ENCODE measurements at regions not wholly inside any gene's neighbourhood (a gene's known extent, or its start where the extent isn't known, plus 50 kb on each side); places are given as distances from the start of the nearest gene placed in this dataset.
A peak's percentile ranks its signal among the peaks of the same experiment; 100 is the strongest.

DNA sequence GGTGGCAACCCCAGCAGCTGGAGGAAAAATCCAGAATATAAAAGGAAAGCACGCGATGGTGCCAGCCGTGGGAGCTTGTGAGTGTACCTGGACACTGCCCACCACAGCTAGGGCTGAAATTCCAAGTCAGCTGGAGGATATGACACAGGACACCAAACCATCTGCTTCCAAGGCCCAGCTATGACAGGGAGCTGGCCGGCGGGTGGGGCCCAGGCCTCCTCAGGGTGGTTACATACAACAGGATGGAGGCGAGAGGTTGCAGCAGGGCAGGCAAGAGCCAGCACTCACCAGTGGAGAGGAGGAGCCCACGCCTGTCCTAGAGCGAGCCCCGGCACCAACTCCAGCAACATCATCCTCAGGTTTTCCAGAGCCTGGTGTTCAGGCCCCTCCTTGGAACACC lies 163.2 kb upstream of the RPL38 start:
- Histone ChIP-seq H3K27me3 (ENCODE audit: control insufficient read depth in 1 of 2, insufficient read depth in 1 of 2, low read length in 2 of 2) (peaks cover 0 to 33% of the 10 kb centered on the region in 2 experiments), H3K9me3 (ENCODE audit: control insufficient read depth, low read length) (no peaks in the 10 kb centered on the region), H2BK15ac (ENCODE audit: low read depth, poor library complexity, severe bottlenecking) (no peak overlapping the region), H2AFZ (ENCODE audit: low read depth, low read length) (no peak overlapping the region), H2BK120ac (ENCODE audit: low read depth, low read length) (no peak overlapping the region), H4K91ac (ENCODE audit: low read length) (no peak overlapping the region), H3K4ac (ENCODE audit: low read depth in 1 of 2, low read length in 2 of 2) (no peak overlapping the region), H3K36me3 (ENCODE audit: control insufficient read depth in 1 of 2, insufficient read depth in 2 of 2, low read depth in 1 of 2, low read length in 2 of 2) (no peaks in the 10 kb centered on the region), H3K4me2 (ENCODE audit: low read length, poor library complexity, severe bottlenecking) (no peak overlapping the region), H4K8ac (ENCODE audit: low read length) (no peak overlapping the region), H3K14ac (ENCODE audit: low read length in 2 of 2) (no peak overlapping the region), H3K9ac (ENCODE audit: low read length) (no peak overlapping the region), H2BK12ac (ENCODE audit: low read length in 2 of 2) (no peak overlapping the region), H3K4me3 (ENCODE audit: insufficient read depth in 1 of 2, low read depth in 1 of 2, low read length in 2 of 2) (no peak overlapping the region), H3K18ac (ENCODE audit: low read depth in 1 of 2, low read length in 2 of 2) (no peak overlapping the region), H2BK5ac (ENCODE audit: low read depth, low read length, poor library complexity, severe bottlenecking) (no peak overlapping the region), H3K27ac (ENCODE audit: low read length, poor library complexity, severe bottlenecking) (no peak overlapping the region), H2AK5ac (ENCODE audit: low read length, severe bottlenecking) (no peak overlapping the region), H3K79me1 (replicated peaks; ENCODE audit: low read length, poor library complexity, severe bottlenecking) (no peaks in the 10 kb centered on the region), H3K4me1 (ENCODE audit: control insufficient read depth, insufficient read depth, low read depth, low read length) (peaks cover 2% of the 10 kb centered on the region), H3K23ac (ENCODE audit: low read length in 2 of 2) (no peak overlapping the region)
- no peak for DNase-seq
- WGBS: 87% methylated on average over 9 of the region's 9 CpGs

DNA sequence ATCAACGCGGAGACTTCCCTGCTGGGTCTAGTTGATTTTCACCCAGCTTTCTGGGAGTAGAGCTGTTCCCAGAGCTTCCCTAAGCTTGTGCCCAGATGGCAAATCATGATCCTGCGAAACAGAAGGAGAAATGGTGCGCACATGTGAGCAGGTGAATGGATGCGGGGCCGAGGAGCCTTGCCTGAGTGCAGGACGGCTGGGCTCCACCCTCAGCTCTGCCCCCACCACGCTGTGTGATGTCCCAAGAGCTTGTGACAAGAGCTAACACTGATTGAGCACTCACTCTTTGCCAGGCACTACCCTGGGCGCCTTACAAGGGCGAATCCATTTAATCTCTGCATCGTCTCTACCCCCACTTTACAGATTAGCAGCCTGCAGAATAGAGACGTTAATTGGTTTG lies 162.7 kb upstream of the RPL38 start:
- Histone ChIP-seq H2BK5ac (ENCODE audit: low read depth, low read length, poor library complexity, severe bottlenecking) (no peak overlapping the region), H2AFZ (ENCODE audit: low read depth, low read length) (no peak overlapping the region), H4K91ac (ENCODE audit: low read length) (no peak overlapping the region), H2BK15ac (ENCODE audit: low read depth, poor library complexity, severe bottlenecking) (no peak overlapping the region), H4K8ac (ENCODE audit: low read length) (no peak overlapping the region), H3K18ac (ENCODE audit: low read depth in 1 of 2, low read length in 2 of 2) (no peak overlapping the region), H3K9ac (ENCODE audit: low read length) (no peak overlapping the region), H3K23ac (ENCODE audit: low read length in 2 of 2) (no peak overlapping the region), H3K14ac (ENCODE audit: low read length in 2 of 2) (no peak overlapping the region), H2BK120ac (ENCODE audit: low read depth, low read length) (no peak overlapping the region), H3K27me3 (ENCODE audit: control insufficient read depth in 1 of 2, insufficient read depth in 1 of 2, low read length in 2 of 2) (peaks cover 0 to 29% of the 10 kb centered on the region in 2 experiments), H3K79me1 (replicated peaks; ENCODE audit: low read length, poor library complexity, severe bottlenecking) (no peaks in the 10 kb centered on the region), H3K4me3 (ENCODE audit: insufficient read depth in 1 of 2, low read depth in 1 of 2, low read length in 2 of 2) (no peak overlapping the region), H3K36me3 (ENCODE audit: control insufficient read depth in 1 of 2, insufficient read depth in 2 of 2, low read depth in 1 of 2, low read length in 2 of 2) (no peaks in the 10 kb centered on the region), H3K4ac (ENCODE audit: low read depth in 1 of 2, low read length in 2 of 2) (no peak overlapping the region), H3K27ac (ENCODE audit: low read length, poor library complexity, severe bottlenecking) (no peak overlapping the region), H3K4me2 (ENCODE audit: low read length, poor library complexity, severe bottlenecking) (no peak overlapping the region), H2BK12ac (ENCODE audit: low read length in 2 of 2) (no peak overlapping the region), H2AK5ac (ENCODE audit: low read length, severe bottlenecking) (no peak overlapping the region), H3K9me3 (ENCODE audit: control insufficient read depth, low read length) (no peaks in the 10 kb centered on the region), H3K4me1 (ENCODE audit: control insufficient read depth, insufficient read depth, low read depth, low read length) (peaks cover 2% of the 10 kb centered on the region)
- WGBS: 95% methylated on average over 12 of the region's 12 CpGs
- DNase-seq: no peak

DNA sequence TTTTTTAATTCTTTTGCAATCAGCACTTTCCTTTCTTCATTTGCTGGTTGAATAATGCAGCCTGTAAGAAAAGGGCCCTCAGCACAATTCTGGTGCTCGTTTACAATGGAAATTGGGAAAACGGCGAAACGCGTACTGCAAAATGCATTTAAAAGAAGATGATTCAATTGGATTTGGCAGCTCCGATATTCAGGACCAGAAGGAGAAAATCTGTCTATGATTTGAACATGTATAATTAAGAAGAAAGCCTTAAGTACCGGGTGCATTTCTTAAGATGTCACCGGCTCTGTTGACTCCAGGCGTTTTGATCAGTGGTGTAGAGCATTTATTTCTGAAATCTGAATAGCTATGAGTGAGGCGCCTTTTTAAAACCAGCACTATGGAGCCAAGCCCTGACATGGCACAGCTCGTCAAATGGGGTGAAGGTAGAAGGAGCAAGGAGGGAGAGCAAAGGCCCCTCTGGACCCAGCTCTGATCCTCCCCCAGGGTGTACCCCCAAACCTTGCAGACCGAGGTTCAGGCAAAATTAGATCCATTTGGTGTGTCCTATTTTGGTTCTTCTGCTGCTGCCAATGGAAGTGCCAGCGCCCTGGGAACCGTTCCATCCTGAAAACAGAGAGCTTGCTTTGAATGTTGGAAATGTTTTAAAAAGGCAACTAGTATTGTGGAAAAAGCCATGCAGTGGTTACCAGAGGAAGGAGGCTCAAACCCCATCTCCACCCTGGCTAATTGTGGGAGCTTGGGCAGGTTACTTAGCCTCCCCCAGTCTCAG lies 161.4 kb upstream of the RPL38 start:
- H3K4me2 ChIP-seq (ENCODE audit: low read length, poor library complexity, severe bottlenecking): no peak overlapping the region
- WGBS: 93% methylated on average over 14 of the region's 14 CpGs
- H3K27ac ChIP-seq (ENCODE audit: low read length, poor library complexity, severe bottlenecking): no peak overlapping the region
- H3K4ac ChIP-seq (ENCODE audit: low read depth in 1 of 2, low read length in 2 of 2): no peak overlapping the region
- no peaks in the 10 kb centered on the region for H3K9me3 ChIP-seq (ENCODE audit: control insufficient read depth, low read length)
- H3K4me1 ChIP-seq (ENCODE audit: control insufficient read depth, insufficient read depth, low read depth, low read length): peaks cover 2% of the 10 kb centered on the region
- no peak overlapping the region for H2BK120ac ChIP-seq (ENCODE audit: low read depth, low read length)
- DNase-seq: no peak
- no peak overlapping the region for H3K18ac ChIP-seq (ENCODE audit: low read depth in 1 of 2, low read length in 2 of 2)
- peak overlapping the region; percentile 35 for H3K9ac ChIP-seq (ENCODE audit: low read length)
- H3K36me3 ChIP-seq (ENCODE audit: control insufficient read depth in 1 of 2, insufficient read depth in 2 of 2, low read depth in 1 of 2, low read length in 2 of 2): no peaks in the 10 kb centered on the region
- peaks cover 0 to 29% of the 10 kb centered on the region in 2 experiments for H3K27me3 ChIP-seq (ENCODE audit: control insufficient read depth in 1 of 2, insufficient read depth in 1 of 2, low read length in 2 of 2)
- no peaks in the 10 kb centered on the region for H3K79me1 ChIP-seq (replicated peaks; ENCODE audit: low read length, poor library complexity, severe bottlenecking)
- H2BK5ac ChIP-seq (ENCODE audit: low read depth, low read length, poor library complexity, severe bottlenecking): no peak overlapping the region
- no peak overlapping the region for H2AFZ ChIP-seq (ENCODE audit: low read depth, low read length)
- no peak overlapping the region for H4K8ac ChIP-seq (ENCODE audit: low read length)
- no peak overlapping the region for H4K91ac ChIP-seq (ENCODE audit: low read length)
- H3K4me3 ChIP-seq (ENCODE audit: insufficient read depth in 1 of 2, low read depth in 1 of 2, low read length in 2 of 2): no peak overlapping the region
- H3K14ac ChIP-seq (ENCODE audit: low read length in 2 of 2): no peak overlapping the region
- no peak overlapping the region for H2BK15ac ChIP-seq (ENCODE audit: low read depth, poor library complexity, severe bottlenecking)
- H2AK5ac ChIP-seq (ENCODE audit: low read length, severe bottlenecking): no peak overlapping the region
- no peak overlapping the region for H2BK12ac ChIP-seq (ENCODE audit: low read length in 2 of 2)
- no peak overlapping the region for H3K23ac ChIP-seq (ENCODE audit: low read length in 2 of 2)

DNA sequence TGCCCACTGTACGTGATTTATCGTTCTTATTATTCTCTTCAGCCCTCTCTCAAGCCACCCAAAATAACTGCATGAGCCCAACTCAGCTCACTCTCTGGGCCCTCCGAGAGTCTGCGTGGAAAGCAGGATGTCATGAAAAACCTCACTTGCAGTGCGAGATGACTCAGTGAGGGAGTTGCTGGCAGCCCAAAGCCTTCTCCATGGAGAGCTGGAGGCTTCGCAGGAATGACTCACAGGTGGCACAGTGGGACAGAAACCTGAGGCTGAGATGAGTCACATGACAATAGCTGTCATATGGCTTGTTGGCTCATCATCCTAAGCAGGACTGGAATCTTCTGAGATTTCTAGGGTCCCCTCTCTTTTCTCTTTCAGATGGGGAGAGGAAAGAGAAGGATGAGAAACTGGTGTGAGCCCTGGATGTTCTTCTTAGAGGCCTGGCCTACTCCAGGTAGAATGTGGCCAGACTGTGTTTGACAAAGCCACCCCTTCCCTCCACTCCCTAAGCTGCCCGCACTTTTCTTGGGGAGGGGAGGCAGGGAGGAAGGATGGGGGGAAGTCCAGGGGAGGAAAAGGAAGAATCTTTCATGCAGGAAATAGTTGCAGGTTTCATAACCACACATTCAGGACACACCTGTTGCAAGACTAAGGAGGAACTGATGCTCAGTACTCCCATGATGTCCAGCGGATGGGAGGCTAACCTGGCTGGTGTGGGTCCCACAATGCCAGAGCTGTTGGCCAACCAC lies 160.6 kb upstream of the RPL38 start:
- Histone ChIP-seq H3K4me1 (ENCODE audit: control insufficient read depth, insufficient read depth, low read depth, low read length) (peaks cover 2% of the 10 kb centered on the region), H3K79me1 (replicated peaks; ENCODE audit: low read length, poor library complexity, severe bottlenecking) (no peaks in the 10 kb centered on the region), H3K14ac (ENCODE audit: low read length in 2 of 2) (no peak overlapping the region), H3K36me3 (ENCODE audit: control insufficient read depth in 1 of 2, insufficient read depth in 2 of 2, low read depth in 1 of 2, low read length in 2 of 2) (no peaks in the 10 kb centered on the region), H3K27me3 (ENCODE audit: control insufficient read depth in 1 of 2, insufficient read depth in 1 of 2, low read length in 2 of 2) (peaks cover 0 to 30% of the 10 kb centered on the region in 2 experiments), H2BK120ac (ENCODE audit: low read depth, low read length) (no peak overlapping the region), H2BK5ac (ENCODE audit: low read depth, low read length, poor library complexity, severe bottlenecking) (no peak overlapping the region), H3K23ac (ENCODE audit: low read length in 2 of 2) (no peak overlapping the region), H4K91ac (ENCODE audit: low read length) (no peak overlapping the region), H3K4me2 (ENCODE audit: low read length, poor library complexity, severe bottlenecking) (no peak overlapping the region), H3K9me3 (ENCODE audit: control insufficient read depth, low read length) (no peaks in the 10 kb centered on the region), H2AK5ac (ENCODE audit: low read length, severe bottlenecking) (no peak overlapping the region), H3K18ac (ENCODE audit: low read depth in 1 of 2, low read length in 2 of 2) (no peak overlapping the region), H3K9ac (ENCODE audit: low read length) (no peak overlapping the region), H3K4me3 (ENCODE audit: insufficient read depth in 1 of 2, low read depth in 1 of 2, low read length in 2 of 2) (no peak overlapping the region), H4K8ac (ENCODE audit: low read length) (no peak overlapping the region), H2BK15ac (ENCODE audit: low read depth, poor library complexity, severe bottlenecking) (no peak overlapping the region), H3K4ac (ENCODE audit: low read depth in 1 of 2, low read length in 2 of 2) (no peak overlapping the region), H3K27ac (ENCODE audit: low read length, poor library complexity, severe bottlenecking) (no peak overlapping the region), H2BK12ac (ENCODE audit: low read length in 2 of 2) (no peak overlapping the region), H2AFZ (ENCODE audit: low read depth, low read length) (no peak overlapping the region)
- peak; percentile 32 for DNase-seq
- WGBS: 41% methylated on average over 7 of the region's 8 CpGs

Data from mesenchymal stem cell (in vitro differentiated cells and primary cell).